ENCODE measurements at regions not wholly inside any gene's neighbourhood (a gene's known extent, or its start where the extent isn't known, plus 50 kb on each side); places are given as distances from the start of the nearest gene placed in this dataset.
"Not testable (repeated sequence)": the region's sequence is repeated elsewhere in the genome, so short reads cannot be mapped to it uniquely, and the experiment has no call there.

- no peak for TF ChIP-seq CTCF (IDR thresholded peaks at IDR 0.05)
- Histone ChIP-seq H3K27ac (peak overlapping the region; percentile 68 to 79), H3K4me3 (peak overlapping the region; percentile 75)
- DNase-seq (ENCODE audit: low spot score): no peak
Observed at GRCh38 chr1:47533793-47534328, 96.0 kb downstream of the FOXD2 start.

DNA sequence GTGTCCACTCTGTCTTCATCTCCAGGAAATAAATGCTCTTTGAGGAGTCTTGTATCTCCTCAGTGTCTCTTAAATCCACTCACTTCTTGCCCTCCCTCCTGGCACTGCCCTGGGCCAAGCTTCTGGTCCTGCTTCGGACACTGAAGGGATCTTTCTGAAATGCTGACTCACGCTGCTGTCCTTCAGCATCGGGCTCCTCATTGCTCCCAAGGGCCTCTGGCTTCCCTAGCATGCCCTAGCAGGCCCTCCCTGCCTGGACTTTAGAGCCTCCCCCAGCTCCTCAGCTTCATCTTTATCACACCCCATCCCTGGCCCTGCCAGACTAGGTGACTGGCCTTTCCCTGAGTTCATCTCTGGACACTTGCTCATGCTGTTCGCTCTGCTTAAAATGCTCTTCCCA lies 96.6 kb downstream of the FOXD2 start:
- Histone ChIP-seq H3K4me3 (no peak overlapping the region), H3K27ac (peak overlapping the region; percentile 68 to 79)
- no peak for TF ChIP-seq CTCF (IDR thresholded peaks at IDR 0.05)
- DNase-seq (ENCODE audit: low spot score): no peak

DNA sequence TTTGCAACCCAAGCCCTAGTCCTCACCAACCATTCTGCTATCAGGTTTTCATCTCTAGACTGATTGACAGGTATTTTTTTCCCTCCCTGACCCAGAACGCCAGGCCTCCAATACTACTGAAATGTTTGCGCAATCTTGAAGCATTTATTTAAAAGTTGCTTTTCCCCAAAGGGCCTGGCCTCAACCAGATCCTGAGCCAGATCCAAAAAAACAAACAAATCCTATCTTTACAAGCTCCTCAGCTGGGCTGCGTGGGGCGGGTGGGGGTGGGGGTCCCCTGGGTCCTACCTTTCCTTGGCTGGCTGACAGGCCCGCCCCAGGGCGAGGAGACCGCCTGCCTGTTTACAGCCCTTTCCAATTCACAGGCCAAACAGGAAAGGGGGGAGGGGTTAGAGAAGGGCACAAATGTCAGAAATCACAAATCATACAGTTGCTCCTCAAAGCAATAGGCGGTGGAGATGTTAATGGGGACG lies 98.8 kb downstream of the FOXD2 start:
- no peak for DNase-seq (ENCODE audit: low spot score)
- TF ChIP-seq CTCF (IDR thresholded peaks at IDR 0.05): no peak
- Histone ChIP-seq H3K27ac (no peak overlapping the region), H3K4me3 (no peak overlapping the region)

- DNase-seq (ENCODE audit: low spot score): no peak
- Histone ChIP-seq H3K27ac (no peak overlapping the region), H3K4me3 (no peak overlapping the region)
- no peak for TF ChIP-seq CTCF (IDR thresholded peaks at IDR 0.05)
Observed at GRCh38 chr1:47537268-47537667, 99.4 kb downstream of the FOXD2 start.

DNA sequence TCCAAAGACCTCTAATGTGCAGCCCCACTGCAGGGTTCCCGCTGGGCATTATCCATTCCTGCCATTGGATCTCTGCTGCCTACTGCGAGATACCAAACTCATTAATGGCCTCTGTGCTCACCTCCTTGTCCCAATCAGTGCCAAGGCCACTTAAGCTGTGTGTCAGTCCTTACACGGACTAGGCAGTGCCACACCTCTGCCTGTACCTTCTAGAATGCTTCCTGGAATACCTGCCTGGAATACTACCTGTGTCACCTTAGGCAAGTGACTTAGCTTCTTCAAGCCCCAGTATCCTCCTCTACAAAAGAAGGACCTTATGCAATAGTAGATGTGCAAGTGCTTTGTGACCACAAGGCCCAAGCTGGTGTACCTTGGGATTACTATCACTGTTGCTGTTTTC lies 100.1 kb downstream of the FOXD2 start:
- Histone ChIP-seq H3K27ac (no peak overlapping the region), H3K4me3 (no peak overlapping the region)
- no peak for TF ChIP-seq CTCF (IDR thresholded peaks at IDR 0.05)
- no peak for DNase-seq (ENCODE audit: low spot score)

DNA sequence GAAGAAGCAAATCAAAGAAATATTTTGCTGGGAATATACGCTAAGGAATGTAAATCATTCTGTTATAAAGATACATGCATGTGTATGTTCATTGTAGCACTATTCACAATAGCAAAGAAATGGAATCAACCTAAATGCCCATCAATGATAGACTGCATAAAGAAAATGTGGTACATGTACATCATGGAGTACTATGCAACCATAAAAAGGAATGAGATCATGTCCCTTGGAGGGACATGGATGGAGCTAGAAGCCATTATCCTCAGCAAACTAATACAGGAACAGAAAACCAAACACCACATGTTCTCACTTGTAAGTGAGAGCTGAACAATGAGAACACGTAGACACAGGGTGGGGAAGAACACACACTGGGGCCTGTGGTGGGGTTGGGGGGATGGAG lies 100.7 kb downstream of the FOXD2 start:
- not testable (repeated sequence) for H3K4me3 ChIP-seq; H3K27ac ChIP-seq; DNase-seq (ENCODE audit: low spot score)

DNA sequence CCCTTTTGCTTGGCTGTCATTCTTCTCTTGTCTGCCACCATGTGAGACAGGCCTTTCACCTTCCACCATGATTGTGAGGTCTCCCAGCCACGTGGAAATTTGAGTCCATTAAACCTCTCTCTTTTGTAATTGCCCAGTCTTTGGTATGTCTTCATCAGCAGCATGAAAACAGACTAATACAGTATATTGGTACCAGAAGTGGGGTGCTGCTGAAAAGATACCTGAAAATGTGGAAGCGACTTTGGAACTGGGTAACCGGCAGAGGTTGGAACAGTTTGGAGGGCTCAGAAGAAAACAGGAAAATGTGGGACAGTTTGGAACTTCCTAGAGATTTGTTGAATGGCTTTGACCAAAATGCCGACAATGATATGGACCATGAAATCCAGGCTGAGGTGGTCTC lies 103.9 kb downstream of the FOXD2 start:
- not testable (repeated sequence) for DNase-seq (ENCODE audit: low spot score); H3K4me3 ChIP-seq; H3K27ac ChIP-seq

- not testable (repeated sequence) for H3K27ac ChIP-seq; DNase-seq (ENCODE audit: low spot score); H3K4me3 ChIP-seq
Observed at GRCh38 chr1:47543089-47543488, 105.2 kb downstream of the FOXD2 start.

- no peak for DNase-seq (ENCODE audit: low spot score)
- Histone ChIP-seq H3K27ac (no peak overlapping the region), H3K4me3 (no peak overlapping the region)
- no peak for TF ChIP-seq CTCF (IDR thresholded peaks at IDR 0.05)
Observed at GRCh38 chr1:47545912-47546483, 108.2 kb downstream of the FOXD2 start.

Measured in coronary artery (tissue), 2 donors.